Upper lobe of left lung (tissue), 4 donors: ENCODE measurements at regions not wholly inside any gene's neighbourhood (a gene's known extent, or its start where the extent isn't known, plus 50 kb on each side); places are given as distances from the start of the nearest gene placed in this dataset.
"Not testable (repeated sequence)": the region's sequence is repeated elsewhere in the genome, so short reads cannot be mapped to it uniquely, and the experiment has no call there.

Source experiments
- CTCF ChIP-seq, 6 experiments: fragments of 450-650 bp in 4 of 6; fragments of 200-600 bp in 2 of 6; sonication (generic) in 2 of 6; IDR thresholded peaks; one replicate each; pipeline ENCODE4 v1.5.1; 2016 to 2019; ENCODE audit warnings: antibody characterized with exemption in 6 of 6
- EP300 ChIP-seq, 4 donors: sonication (generic); formaldehyde crosslinking; IDR thresholded peaks; one replicate each; pipeline ENCODE4 v1.5.1; 2017; ENCODE audit warnings: antibody characterized with exemption in 4 of 4, control low read depth in 2 of 4
- POLR2A ChIP-seq, 4 donors: fragments of 450-650 bp; IDR thresholded peaks; one replicate each; pipeline ENCODE4 v1.5.1; 2016 to 2017; ENCODE audit warnings: antibody characterized with exemption in 4 of 4, mild to moderate bottlenecking in 2 of 4

- not testable (repeated sequence) for TF ChIP-seq CTCF, EP300, POLR2A (IDR thresholded peaks at IDR 0.05)
Measured at GRCh38 chr1:148261684-148262083, 109.6 kb upstream of the NBPF11 start.
